HG02623 (cell line): ENCODE measurements at regions not wholly inside any gene's neighbourhood (a gene's known extent, or its start where the extent isn't known, plus 50 kb on each side); places are given as distances from the start of the nearest gene placed in this dataset.

Experiments used
- ATAC-seq: cut with Tn5 transposase; IDR thresholded peaks from one replicate; pipeline ENCODE4 v1.9.1; 2021; ENCODE audit warnings: moderate library complexity; ENCODE audit not compliant: unreplicated experiment

DNA sequence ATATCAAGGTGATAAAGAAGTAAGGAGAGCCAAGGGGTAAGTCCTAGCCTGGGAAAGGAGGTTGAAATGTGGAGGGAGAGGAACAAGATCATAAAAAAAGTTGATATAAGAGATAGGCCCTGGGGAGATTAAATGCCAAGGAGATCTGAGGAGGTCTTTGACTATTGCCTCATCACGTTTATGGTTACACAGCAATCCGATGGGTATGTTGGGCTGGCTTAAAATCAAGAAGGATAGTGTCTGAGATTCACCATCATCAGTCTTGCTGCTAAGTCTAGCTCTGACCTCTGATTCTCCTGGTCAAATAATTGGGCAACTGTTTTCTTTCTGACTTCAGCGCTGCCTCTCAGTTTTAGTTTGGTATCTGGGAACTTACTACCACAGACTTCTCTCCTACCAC, 416.3 kb downstream of the GPATCH2 start:
- no peak for ATAC-seq

GRCh38 chr1:217211486-217211885, 419.4 kb downstream of the GPATCH2 start:
- peak; percentile 73 for ATAC-seq

DNA sequence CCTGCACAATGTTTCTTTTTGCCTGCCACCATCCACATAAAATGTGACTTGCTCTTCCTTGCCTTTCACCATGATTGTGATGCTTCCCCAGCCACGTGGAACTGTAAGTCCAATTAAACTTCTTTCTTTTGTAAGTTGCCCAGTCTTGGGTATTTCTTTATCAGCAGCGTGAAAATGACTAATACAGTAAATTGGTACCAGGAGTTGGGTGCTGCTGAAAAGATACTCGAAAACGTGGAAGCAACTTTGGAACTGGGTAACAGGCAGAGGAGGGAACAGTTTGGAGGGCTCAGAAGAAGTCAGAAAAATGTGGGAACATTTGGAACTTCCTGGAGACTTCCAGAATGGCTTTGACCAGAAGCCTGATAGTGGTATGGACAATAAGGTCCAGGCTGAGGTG, 425.3 kb downstream of the GPATCH2 start:
- ATAC-seq: no peak

GRCh38 chr1:217196616-217197015, 434.3 kb downstream of the GPATCH2 start:
- no peak for ATAC-seq

DNA sequence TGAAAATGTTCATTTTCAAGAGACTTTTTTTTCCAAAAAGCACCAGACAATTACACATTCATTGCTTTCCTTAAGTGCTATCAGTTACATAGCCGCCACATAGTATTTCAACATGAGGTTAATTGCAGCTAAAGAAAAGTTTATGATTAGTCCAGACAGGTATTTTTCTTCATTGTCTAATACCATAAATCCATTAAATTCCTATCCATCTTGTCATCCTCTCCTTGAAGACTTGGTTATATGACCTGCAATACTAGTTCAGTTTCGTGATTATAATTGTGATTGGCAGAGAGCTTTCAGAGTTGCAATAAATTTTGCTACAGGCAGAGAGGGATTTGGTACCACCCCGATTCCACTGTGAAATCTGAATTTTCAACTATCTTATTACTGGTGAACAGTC, 437.7 kb downstream of the GPATCH2 start:
- no peak for ATAC-seq

GRCh38 chr1:217191441-217191840, 439.4 kb downstream of the GPATCH2 start:
- no peak for ATAC-seq

GRCh38 chr1:217190359-217190758, 440.5 kb downstream of the GPATCH2 start:
- ATAC-seq: no peak

DNA sequence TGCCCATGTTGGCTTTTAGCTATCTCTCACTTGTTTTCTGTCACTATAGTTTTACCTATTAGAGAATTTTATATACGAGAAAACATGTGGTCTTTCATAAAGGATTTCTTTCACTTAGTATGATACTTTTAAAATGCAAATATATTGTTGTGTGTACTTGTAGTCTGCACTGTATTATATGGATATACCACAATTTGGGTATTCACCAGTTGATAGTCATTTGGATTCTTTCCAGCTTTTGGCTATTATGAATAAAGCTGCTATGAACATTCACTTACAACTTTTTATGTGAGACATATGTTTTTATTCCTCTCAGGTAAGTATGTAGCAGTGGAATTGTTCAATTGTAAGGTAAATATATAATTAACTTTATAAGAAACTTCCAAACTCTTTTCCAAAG, 441.5 kb downstream of the GPATCH2 start:
- ATAC-seq: no peak

GRCh38 chr1:217188280-217189237, 442.3 kb downstream of the GPATCH2 start:
- no peak for ATAC-seq

DNA sequence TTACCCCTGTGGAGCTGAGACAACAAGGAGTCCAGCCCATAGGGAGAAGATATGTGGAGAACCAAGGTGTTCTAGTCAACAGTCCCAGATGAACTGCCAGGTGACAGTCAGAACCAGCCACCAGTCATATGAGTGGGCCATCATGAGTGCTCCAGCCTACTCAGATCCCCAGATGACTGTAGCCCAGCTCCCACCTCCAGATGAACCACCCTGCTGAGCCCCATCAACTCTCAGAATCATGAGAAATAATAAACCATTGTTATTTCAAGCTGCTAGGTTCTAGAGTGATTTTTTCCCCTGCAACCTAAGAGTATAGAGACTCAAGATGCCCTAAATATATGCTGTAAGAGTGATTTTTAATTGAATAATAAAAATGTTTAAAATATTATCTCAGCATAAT, 444.2 kb downstream of the GPATCH2 start:
- no peak for ATAC-seq

DNA sequence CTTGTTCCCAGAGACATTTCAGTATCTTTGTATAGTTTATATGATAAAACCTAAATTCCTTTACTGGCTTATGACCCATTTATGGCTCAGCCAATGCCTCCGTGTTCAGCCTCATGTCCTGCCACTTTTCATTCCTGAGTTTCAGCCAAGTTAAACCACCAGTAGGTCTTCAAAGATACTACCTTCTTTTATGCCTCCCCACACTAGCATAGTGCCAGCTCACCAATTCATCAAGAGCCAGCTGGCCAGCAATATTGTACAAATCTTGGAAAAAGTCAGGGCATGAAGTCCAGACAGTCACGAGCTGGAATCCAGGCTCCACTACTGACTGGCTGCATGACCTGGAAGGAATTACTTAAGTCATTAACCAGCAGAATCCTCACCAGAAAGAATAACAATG, 446.0 kb downstream of the GPATCH2 start:
- no peak for ATAC-seq

- no peak for ATAC-seq
These were observed 447.9 kb downstream of the GPATCH2 start for GRCh38 chr1:217182992-217183391.

GRCh38 chr1:217181756-217182155, 449.1 kb downstream of the GPATCH2 start:
- ATAC-seq: no peak

- ATAC-seq: no peak
These were observed 449.6 kb downstream of the GPATCH2 start for GRCh38 chr1:217181176-217181746.

DNA sequence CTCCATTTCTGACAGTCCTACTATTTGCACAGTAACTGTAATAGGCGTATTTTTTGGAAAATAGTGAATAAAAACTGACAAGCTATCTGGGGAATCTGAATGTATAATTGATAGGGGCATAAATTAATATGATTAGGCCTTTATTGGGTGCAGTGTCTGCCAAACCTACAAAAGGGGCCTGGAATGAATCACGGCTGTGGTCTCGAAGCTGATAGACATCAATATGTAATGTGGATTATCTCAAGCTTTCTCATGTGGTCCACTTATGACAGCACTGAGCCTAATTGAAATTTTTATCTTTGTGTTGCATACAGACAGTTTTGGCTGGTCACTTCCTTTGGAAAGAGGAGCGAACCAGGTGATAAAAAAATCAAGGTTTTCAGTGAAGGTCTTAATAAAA, 450.4 kb downstream of the GPATCH2 start:
- no peak for ATAC-seq

GRCh38 chr1:217164403-217164802, 441.2 kb upstream of the ESRRG start:
- no peak for ATAC-seq

- ATAC-seq: no peak
These were observed 430.1 kb upstream of the ESRRG start for GRCh38 chr1:217153361-217153760.

GRCh38 chr1:217150366-217150765, 427.1 kb upstream of the ESRRG start:
- ATAC-seq: no peak

GRCh38 chr1:217149791-217150190, 426.6 kb upstream of the ESRRG start:
- ATAC-seq: no peak

DNA sequence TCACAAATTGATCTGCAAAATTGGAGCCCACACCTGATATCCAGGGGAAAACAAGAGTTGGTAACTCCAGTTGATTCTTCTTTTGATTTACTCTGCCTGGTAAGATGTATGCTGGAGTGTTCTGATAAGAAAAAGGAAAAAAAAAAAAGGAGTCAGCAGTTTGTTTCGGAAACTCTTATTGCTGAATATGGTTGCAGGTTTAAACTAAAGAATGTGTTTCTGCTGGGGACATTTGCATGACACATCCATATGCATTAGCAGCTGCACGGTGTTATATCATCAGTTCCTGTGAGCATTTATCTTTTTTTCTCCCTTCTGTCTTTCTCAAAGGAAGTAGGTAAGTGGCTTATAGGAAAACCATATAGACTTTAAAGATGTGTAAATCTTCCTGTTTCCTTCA, 418.5 kb upstream of the ESRRG start:
- no peak for ATAC-seq

GRCh38 chr1:217140041-217140901, 417.0 kb upstream of the ESRRG start:
- ATAC-seq: no peak
